NCI-H526 (cell line): ENCODE measurements at regions not wholly inside any gene's neighbourhood (a gene's known extent, or its start where the extent isn't known, plus 50 kb on each side); places are given as distances from the start of the nearest gene placed in this dataset.

Experiments used
- DNase-seq, 2 experiments: peaks; one replicate each; lab custom pipeline; 2025; lab: John Stamatoyannopoulos, UW

DNA sequence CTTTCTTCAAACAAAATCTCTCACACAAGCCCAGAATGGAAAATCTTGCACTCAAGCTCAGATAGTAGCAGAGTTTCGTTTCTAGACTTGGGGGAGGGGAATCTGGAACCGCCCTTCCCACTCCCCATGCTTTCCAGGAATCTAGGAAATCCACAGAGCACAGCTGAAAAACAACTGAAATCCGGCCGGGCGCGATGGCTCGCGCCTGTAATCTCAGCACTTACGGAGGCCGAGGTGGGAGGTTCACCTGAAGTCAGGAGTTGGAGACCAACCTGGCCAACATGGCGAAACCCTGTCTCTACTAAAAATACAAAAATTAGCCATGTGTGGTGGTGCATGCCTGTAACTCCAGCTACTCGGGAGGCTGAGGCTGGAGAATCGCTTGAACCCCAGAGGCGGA is 127.3 kb upstream of the SLC34A2 start:
- no peak for DNase-seq

DNA sequence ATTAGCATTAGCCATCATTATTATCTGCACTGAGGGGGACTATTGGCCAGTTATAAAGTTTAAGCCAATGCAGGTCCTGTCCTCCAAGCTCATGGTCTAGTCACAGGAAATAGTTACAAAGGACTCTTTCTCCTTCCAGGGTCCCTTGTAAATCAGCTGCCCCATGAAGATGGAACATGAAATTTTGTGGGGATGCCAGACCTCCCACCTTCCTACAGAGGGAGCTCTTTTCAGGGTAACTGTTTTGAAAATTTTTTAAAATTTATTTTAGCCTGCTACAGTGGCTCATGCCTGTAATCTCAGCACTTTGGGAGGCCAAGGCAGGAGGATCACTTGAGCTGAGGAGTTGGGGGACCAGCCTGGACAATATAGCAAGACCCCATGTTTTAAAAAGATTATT is 124.4 kb upstream of the SLC34A2 start:
- no peak for DNase-seq

GRCh38 chr4:25532591-25532990 is 123.1 kb upstream of the SLC34A2 start:
- no peak for DNase-seq

DNA sequence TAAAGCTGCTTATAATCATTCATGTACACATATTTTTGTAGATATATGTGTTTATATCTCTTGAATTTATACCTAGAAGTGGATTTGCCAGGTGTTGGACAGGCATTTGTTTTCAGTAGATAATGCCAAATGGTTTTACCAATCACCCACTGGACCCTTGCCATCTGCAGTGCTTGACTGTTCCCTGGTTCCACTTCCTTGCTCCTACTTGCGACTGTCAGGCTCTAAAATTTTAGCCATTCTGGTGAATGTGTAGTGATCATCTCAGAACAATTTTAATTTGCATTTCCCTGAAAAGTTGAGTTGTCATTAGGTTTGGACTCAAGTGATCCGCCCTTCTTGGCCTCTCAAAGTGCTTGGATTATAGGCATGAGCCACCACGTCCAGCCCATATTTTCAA is 122.4 kb upstream of the SLC34A2 start:
- no peak for DNase-seq

DNA sequence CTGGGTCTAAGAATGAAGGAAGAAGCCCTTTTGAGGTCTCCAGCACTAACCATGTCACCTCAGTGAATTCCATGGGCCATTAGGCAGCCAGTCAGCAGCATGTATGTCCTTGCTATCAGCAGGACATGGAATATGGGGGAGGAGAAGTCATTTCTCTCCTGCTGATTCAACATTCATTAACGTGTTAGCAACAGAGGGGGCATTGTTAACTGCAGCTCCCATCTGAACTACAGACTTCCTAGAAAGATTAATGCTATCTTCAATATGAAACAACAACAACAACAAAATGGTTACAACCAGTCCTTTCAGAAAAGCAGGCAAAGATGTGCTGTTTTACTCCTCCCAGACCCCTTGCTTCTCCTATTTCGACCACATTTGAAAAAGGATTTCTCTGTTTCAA is 120.4 kb upstream of the SLC34A2 start:
- no peak for DNase-seq

DNA sequence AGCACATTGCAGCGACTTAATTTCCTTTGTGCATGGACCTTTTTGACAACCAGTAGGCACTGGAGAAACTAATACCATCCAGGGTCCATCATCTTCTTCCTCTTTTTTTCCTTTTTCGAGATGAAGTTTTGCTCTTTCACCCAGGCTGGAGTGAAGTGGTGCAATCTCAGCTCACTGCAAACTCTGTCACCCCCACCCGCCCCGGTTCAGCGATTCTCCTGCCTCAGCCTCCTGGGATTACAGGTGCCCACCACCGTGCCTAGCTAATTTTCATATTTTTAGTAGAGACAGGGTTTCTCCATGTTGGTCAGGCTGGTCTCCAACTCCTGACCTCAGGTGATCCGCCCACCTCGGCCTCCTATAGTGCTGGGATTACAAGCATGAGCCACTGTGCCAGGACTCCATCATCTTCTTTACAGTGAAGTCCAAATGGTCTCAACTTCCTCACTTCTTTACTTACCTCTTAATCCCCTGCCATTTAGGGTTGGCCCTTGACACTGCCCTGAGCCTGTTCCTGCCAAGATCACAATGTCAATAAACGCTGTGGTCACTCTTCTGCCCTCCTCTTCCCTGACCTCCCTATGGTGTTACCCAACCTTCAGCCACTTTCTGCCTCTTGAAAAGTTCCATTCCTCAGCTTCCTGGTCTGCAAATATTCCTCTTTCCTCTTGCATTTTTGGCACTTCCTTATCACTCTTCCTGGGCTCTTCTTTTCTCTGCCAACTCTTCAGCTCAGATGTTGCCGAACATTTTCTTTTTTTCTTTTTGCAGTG is 119.8 kb upstream of the SLC34A2 start:
- no peak for DNase-seq

DNA sequence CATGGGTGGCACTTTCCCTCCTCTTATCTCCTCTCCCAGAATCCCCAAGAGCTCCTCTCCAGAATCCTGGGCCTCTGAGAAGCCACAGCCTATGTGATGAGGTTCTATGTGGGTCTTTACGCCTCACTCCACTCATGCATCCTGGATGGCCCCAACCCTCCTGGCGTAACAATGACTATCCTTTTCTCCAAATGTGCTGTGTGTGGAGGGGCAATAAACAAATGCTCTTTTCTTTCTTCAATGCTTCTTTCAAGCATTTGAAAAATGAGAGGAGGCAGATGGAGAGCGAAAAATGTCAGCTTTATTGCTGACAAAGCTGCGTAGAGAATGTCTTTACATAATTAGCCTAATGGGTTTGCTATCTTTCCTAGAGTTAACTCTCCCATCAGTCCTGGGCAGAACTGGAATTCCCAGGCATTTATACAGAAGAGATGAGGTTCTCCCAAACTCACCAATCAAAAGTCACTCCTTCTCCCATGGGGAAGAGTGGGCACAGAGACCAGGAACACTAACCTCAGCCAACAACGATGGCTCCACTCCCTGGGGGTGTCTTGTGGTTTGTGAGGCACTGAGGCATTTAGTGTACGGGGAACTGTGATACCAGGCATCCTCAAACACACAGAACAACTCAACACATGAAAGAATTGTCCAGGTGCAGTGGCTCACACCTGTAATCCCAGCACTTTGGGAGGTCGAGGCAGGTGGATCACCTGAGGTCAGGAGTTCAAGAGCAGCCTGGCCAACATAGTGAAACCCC is 118.9 kb upstream of the SLC34A2 start:
- no peak for DNase-seq

DNA sequence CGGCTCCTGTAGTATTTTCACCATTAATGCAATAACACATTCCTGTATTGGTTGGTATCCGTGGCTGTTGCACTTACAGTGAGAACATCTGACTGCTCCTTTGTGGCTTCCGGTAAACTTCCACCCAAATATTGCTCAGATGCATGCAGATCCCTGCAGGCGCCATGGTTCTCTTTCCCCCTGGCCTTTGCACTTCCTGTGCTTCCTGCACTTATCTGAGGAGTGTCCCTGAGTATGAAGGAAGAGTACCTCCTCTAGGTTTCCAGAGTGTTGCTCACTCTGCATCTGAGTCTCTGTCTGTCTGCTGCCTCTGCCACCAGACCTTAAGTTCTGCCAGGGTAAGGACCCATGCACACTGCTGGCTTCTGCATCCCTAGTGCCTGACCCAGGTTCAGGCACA is 117.2 kb upstream of the SLC34A2 start:
- no peak for DNase-seq

- DNase-seq: no peak
Observed at GRCh38 chr4:25539241-25539640, 116.4 kb upstream of the SLC34A2 start.

DNA sequence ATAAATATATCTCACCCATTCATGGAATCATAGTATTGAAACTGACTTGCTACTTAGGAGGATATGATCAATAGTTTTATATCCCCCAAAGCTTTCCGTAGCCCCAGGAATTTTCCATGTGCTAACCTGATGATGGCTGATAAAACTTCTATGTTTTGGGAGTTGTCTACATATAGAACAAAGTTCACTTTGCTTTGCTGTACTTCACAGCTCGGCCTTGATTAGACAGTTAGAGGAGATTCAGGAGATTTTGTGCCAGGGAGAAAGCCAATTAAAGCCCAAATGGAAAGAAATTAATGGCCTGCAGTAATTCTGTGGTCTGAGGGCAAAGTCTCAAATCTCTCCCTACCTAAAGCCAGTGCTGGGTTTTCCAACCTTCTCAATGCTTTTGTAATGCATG is 114.9 kb upstream of the SLC34A2 start:
- DNase-seq: no peak

- DNase-seq: no peak
Observed at GRCh38 chr4:25547343-25547742, 108.3 kb upstream of the SLC34A2 start.

- no peak for DNase-seq
Observed at GRCh38 chr4:25549413-25549812, 106.2 kb upstream of the SLC34A2 start.

GRCh38 chr4:25550376-25551030 is 105.1 kb upstream of the SLC34A2 start:
- no peak for DNase-seq

GRCh38 chr4:25551605-25552004 is 104.0 kb upstream of the SLC34A2 start:
- no peak for DNase-seq

DNA sequence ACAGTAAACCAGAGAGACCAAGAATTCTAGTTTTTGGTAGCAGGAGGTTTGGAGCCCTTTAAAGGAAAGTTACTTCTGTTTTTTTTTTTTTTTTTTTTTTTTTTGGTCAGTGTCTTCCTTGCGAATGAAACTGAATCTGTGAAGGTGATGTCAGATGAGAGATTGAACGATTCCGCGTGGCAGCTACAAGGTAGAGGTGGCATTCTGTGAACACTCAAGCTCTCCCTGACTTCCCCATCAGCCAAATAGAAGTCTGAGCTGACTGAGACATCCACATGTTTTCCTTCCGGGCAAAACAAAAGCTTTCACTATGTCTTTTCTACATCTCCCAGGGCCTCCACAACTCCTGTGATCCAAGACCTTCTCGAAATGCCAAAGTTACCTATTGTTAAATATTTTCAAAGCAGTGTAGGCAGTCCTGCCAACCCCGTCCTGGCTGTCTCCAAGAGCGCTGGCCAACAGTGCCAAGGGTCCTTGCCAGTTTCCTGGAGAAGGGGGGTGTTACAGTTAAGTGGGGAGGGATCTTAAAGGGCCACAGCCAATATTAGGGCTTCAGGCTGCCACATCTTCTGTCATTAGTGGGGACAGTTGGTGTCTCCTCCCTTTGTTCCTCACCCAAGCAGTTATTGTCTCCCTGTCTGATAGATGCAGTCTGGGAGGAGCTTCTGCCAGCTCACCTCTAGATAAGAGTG is 102.9 kb upstream of the SLC34A2 start:
- no peak for DNase-seq

- DNase-seq: no peak
Observed at GRCh38 chr4:25559508-25559907, 96.1 kb upstream of the SLC34A2 start.

GRCh38 chr4:25560605-25561004 is 95.0 kb upstream of the SLC34A2 start:
- no peak for DNase-seq

DNA sequence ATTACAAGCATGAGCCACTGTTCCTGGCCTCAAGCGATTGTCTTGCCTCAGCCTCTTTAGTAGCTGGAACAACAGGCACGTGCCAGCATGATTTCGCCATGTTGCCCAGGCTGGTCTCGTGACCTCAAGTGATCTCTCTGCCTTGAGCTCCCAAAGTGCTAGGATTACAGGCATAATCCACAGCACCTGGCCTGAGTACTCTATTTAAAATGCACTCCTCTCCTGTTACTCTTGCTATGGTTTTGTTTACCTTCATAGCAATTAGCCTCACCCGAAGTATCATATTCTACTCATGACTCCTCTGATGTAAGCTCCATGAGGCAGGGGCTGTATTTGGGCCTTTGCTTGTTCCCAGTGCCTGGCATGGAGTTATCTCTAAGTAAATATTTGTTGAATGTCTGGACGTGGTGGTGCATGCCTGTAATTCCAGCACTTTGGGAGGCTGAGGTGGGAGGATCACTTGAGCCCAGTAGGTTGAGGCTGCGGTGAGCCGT is 92.5 kb upstream of the SLC34A2 start:
- no peak for DNase-seq

GRCh38 chr4:25564836-25565235 is 90.8 kb upstream of the SLC34A2 start:
- no peak for DNase-seq

DNA sequence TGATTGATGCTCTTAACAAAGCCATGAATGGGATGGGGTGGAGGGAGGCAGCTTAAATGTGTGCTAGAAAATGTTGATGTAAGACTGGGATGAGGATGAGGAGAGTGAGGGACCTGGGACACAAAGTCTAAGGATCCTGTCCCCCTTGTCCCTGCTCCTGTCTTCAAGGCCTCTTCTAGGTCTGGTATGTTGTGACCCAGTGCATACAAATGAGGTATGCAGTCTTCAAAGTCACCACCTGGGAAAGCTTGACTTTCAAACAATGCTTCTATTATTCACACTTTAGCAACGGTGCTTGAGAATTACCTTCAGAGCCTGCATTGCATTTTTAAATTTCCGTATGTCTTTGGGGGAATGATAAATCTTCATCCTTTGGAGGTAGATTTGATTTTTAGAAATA is 88.4 kb upstream of the SLC34A2 start:
- no peak for DNase-seq

GRCh38 chr4:25569716-25570115 is 85.9 kb upstream of the SLC34A2 start:
- DNase-seq: no peak

DNA sequence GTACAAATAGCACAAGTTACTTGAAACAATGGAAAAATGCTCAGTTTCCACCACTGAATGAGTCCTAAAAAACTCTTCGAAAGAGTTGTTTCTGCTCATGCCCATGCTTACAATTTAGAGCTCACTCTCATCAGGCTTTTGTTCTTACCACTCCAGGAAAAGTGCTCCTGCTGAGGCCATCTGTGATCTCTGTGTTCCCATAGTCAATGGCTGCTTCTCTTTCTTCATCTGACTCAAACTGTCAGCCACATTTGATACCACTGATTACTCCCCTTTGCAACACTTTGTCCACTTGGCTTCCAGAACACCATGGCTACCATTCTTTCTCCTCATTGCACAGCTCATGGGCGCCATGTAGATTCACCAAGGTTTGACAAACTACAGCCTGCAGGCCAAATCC is 80.0 kb upstream of the SLC34A2 start:
- no peak for DNase-seq
